ENCODE measurements at regions not wholly inside any gene's neighbourhood (a gene's known extent, or its start where the extent isn't known, plus 50 kb on each side); places are given as distances from the start of the nearest gene placed in this dataset.
A peak's percentile ranks its signal among the peaks of the same experiment; 100 is the strongest.

DNA sequence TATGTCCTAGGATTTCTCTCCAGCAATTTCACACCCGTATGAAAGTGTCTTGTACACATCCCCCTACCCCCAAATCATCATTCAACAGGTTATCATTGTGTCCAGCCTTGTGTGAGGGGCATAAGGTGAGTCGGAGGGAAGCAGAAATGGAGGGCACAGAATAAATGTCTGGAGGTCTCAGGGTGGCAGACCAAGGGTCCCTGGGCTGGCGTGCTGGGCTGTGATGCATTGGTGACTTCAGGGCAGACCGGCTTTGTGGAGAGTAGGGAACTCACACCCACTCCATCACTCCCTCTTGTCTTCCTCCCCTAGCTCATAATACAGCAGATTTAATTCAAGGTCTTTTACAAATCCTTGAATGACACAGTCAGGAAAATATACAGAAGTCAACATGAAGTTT, 191.7 kb upstream of the PMEPA1 start:
- no peak overlapping the region for H3K4me3 Mint-ChIP-seq
- peaks cover 26% of the 10 kb centered on the region for H3K27me3 Mint-ChIP-seq (ENCODE audit: low read depth, poor library complexity)
- TF ChIP-seq, protein P1, sequence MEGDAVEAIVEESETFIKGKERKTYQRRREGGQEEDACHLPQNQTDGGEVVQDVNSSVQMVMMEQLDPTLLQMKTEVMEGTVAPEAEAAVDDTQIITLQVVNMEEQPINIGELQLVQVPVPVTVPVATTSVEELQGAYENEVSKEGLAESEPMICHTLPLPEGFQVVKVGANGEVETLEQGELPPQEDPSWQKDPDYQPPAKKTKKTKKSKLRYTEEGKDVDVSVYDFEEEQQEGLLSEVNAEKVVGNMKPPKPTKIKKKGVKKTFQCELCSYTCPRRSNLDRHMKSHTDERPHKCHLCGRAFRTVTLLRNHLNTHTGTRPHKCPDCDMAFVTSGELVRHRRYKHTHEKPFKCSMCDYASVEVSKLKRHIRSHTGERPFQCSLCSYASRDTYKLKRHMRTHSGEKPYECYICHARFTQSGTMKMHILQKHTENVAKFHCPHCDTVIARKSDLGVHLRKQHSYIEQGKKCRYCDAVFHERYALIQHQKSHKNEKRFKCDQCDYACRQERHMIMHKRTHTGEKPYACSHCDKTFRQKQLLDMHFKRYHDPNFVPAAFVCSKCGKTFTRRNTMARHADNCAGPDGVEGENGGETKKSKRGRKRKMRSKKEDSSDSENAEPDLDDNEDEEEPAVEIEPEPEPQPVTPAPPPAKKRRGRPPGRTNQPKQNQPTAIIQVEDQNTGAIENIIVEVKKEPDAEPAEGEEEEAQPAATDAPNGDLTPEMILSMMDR (IDR thresholded peaks at IDR 0.05), result no peak
- no peak overlapping the region for H3K27ac Mint-ChIP-seq
- peaks cover 45% of the 10 kb centered on the region for H3K4me1 Mint-ChIP-seq
- DNase-seq, result no peak
- no peaks in the 10 kb centered on the region for H3K36me3 Mint-ChIP-seq (ENCODE audit: low read depth)
- H3K9me3 Mint-ChIP-seq, result no peaks in the 10 kb centered on the region

DNA sequence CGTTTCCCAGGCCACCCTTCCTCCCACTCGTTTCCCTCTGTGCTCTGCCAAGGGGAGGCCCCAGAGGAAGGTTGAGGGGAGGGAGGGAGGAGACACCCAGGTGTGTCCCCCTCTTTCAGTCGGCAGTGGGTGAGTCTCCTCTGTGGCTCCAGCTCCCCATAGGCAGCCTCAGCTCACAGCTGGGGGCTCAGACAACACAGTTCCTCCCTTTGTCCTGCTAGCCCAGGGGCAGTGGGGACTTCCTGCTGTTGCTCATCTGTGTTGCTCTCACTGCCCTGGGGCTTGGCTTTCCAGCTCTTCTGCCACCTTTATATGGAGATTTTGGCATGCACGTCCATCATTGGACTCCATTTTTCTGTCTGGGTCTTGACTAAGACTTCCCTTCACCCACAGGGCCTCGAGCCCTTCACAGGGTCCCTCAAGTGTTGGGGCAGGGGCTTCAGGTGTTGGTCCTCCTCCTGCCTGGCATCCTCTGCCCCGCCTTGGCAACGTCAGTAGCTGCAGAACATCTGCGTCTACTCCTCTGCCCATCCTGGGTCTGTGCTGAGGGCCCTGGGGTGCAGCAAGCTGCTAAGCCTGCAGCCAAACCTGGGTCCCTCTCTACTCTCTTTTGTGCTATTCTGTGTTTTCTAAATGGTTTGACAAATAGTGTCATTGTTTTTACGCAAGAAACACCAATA, 190.6 kb upstream of the PMEPA1 start:
- H3K9me3 Mint-ChIP-seq, result no peaks in the 10 kb centered on the region
- H3K27me3 Mint-ChIP-seq (ENCODE audit: low read depth, poor library complexity), result peaks cover 28% of the 10 kb centered on the region
- DNase-seq, result no peak
- H3K4me3 Mint-ChIP-seq, result no peak overlapping the region
- no peak overlapping the region for H3K27ac Mint-ChIP-seq
- no peaks in the 10 kb centered on the region for H3K36me3 Mint-ChIP-seq (ENCODE audit: low read depth)
- TF ChIP-seq, protein P1 (IDR thresholded peaks at IDR 0.05), result no peak
- peaks cover 42% of the 10 kb centered on the region for H3K4me1 Mint-ChIP-seq

DNA sequence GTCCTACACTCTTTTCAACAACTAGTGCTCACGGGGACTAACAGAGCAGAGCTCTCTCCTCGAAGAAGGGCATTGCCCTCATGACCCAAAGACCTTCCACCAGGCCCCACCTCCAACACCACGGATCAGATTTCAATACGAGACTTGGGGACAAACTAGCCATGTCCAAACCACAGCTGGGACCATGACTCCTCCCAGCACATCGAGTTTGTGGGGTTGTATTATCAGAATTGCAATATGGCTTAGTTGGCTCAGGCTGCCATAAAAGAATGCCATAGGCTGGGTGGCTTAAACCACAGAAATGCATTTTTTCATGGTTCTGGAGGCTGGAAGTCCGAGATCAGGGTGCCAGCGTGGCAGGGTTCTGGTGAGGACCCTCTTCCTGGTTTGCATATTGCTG, 189.7 kb upstream of the PMEPA1 start:
- peaks cover 31% of the 10 kb centered on the region for H3K27me3 Mint-ChIP-seq (ENCODE audit: low read depth, poor library complexity)
- no peak for DNase-seq
- peak overlapping the region; percentile 51 for H3K4me3 Mint-ChIP-seq
- TF ChIP-seq, protein P1 (IDR thresholded peaks at IDR 0.05), result no peak
- H3K27ac Mint-ChIP-seq, result peak overlapping the region; percentile 40
- no peaks in the 10 kb centered on the region for H3K9me3 Mint-ChIP-seq
- no peaks in the 10 kb centered on the region for H3K36me3 Mint-ChIP-seq (ENCODE audit: low read depth)
- H3K4me1 Mint-ChIP-seq, result peaks cover 35% of the 10 kb centered on the region

DNA sequence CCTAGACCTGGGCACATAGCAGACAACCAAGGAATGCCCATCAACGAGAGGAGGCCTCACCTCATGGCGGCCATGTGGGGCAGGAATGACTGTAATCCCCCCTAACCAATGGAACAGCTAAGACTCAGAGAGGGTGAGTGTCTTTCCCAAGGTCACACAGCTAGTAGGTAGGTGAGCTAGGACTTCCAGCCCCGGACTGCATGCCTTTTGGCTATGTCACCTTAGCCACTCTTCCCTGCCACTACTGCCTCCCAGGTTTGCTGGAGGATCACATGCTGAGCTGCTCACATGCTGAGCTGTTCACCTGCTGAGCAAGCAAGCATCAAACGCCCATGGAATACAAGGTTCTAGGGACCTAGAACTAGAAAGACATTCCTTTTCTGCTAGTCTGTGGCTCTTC, 188.5 kb upstream of the PMEPA1 start:
- Mint-ChIP-seq H3K27me3 (ENCODE audit: low read depth, poor library complexity) (peaks cover 41% of the 10 kb centered on the region), H3K9me3 (no peaks in the 10 kb centered on the region), H3K4me1 (peaks cover 30% of the 10 kb centered on the region), H3K36me3 (ENCODE audit: low read depth) (no peaks in the 10 kb centered on the region), H3K27ac (no peak overlapping the region), H3K4me3 (no peak overlapping the region)
- TF ChIP-seq, protein P1 (IDR thresholded peaks at IDR 0.05), result no peak
- no peak for DNase-seq

DNA sequence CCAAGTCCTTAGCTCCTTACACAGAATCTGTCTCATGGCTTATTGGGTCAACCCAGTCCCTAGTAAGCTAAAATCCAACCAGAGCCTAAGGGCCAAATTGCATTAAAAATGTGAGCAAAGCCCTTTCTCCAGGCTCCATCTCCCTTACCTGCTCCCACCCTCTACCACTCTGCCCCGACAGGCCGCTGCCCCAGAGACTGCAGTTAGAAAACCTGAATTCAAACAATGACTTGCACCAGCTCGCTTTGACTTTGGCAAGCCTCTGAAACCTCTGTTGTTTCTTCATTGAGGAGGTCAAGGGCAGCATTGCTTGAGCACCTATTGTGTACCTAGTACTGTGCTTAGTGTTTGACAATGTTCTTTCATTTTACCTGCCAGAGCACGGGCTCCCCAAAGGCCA, 188.1 kb upstream of the PMEPA1 start:
- no peak for DNase-seq
- TF ChIP-seq, protein P1 (IDR thresholded peaks at IDR 0.05), result no peak
- no peak overlapping the region for H3K4me3 Mint-ChIP-seq
- H3K36me3 Mint-ChIP-seq (ENCODE audit: low read depth), result no peaks in the 10 kb centered on the region
- peaks cover 34% of the 10 kb centered on the region for H3K4me1 Mint-ChIP-seq
- no peak overlapping the region for H3K27ac Mint-ChIP-seq
- no peaks in the 10 kb centered on the region for H3K9me3 Mint-ChIP-seq
- H3K27me3 Mint-ChIP-seq (ENCODE audit: low read depth, poor library complexity), result peaks cover 45% of the 10 kb centered on the region
